GM19455 (cell line): ENCODE measurements at regions not wholly inside any gene's neighbourhood (a gene's known extent, or its start where the extent isn't known, plus 50 kb on each side); places are given as distances from the start of the nearest gene placed in this dataset.
"Not testable (repeated sequence)": the region's sequence is repeated elsewhere in the genome, so short reads cannot be mapped to it uniquely, and the experiment has no call there.

Experiments used
- ATAC-seq: cut with Tn5 transposase; IDR thresholded peaks from one replicate; pipeline ENCODE4 v1.9.1; 2021; ENCODE audit not compliant: unreplicated experiment

DNA sequence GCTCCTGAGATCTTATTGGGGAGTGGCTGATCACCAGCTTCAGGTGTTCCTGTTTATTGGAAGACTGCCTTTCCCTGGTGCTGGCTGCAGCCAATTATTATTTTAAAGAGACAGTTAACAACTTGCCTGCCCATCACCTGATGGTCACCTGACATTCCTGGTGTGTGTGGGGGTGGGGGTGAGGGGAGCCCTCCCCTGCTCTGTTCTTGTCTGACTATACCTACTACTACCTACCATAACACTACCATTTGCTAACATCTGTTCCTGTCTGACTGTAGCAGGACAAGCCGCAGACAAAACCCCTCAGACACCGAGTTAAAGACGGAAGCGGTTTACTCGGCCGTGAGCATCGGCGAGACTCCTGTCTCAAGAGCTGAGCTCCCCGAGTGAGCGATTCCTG, 54.9 kb upstream of the NBPF3 start:
- ATAC-seq = no peak

DNA sequence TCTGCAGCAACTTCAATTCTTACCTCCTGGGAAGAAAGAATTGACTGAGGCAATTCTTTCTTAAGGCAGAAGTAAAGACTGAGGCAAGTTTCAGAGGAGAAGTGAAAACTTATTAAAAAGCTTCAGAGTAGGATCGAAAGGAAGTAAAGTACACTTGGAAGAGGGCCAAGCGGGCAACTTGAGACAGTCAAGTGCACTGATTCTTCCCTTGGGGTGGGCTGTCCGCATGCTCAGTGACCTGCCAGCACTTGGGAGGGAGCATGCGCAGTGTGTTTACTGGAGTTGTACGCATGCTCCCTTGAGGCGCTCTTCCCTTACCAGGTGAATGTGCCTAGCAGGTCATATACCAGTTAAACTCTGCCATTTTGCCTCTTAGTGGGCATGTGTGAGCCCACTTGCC, 55.3 kb upstream of the NBPF3 start:
- no peak for ATAC-seq

DNA sequence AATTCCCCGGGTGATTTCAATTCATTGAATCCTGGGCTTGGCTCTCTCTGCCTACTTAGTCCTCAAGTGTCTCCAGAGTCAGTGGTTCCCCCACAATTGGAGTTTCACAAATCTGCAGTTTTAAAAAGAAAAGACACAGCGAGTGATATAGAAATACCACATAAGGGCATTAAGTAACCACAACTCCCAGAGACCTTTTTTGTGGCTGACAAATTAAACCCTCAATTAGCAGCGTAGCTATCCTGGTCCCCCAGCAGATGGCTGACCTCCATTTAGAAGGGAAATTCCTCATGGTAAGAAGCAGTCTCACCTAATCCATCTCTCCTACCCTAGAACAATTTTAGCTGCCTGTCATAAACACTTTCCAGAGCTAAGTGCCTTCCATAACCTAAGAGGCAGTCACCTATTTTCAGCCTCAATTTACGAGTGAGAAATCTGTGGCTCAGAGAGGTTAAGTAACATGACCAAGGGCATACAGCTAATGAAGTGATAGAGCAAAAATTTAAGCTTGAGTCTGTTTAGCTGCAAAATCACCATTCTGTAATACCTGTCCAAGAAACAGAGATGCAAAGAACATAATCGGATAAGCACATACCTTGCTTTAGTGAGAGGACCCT, 56.0 kb upstream of the NBPF3 start:
- ATAC-seq = no peak

DNA sequence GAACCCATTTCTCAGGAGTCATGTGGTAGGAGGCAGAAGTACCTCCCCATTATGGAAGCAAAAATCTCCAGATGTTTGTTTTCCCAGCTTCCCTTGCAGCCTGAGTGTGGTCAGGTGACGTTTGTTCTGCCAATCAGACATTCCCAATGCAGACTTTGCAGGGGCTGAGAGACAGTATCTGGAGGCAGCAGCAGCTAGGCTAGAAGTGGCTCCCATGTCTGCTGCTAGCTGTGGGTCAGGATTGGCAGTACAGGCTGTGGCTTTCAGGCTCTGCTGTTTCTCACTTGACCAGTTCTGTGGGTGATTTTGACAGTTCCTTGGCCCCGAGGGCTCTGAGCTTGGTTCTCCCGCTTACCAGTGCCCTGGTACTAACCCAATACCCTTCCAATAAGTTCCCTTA, 58.6 kb upstream of the NBPF3 start:
- ATAC-seq = no peak

DNA sequence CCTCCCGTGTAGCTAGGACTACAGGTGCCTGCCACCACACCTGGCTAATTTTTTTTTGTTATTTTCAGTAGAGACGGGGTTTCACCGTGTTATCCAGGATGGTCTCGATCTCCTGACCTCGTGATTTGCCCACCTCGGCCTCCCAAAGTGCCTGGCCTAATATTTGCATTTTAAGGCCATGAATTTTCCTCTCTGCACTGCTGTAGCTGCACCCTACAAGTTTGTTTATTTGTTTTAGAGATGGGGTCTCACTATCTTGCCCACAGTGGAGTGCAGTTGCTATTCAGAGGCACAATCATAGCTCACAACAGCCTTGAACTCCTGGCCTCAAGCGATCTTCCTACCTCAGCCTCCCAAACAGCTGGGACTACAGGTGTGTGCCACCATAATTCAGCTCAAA, 59.8 kb upstream of the NBPF3 start:
- not testable (repeated sequence) for ATAC-seq

DNA sequence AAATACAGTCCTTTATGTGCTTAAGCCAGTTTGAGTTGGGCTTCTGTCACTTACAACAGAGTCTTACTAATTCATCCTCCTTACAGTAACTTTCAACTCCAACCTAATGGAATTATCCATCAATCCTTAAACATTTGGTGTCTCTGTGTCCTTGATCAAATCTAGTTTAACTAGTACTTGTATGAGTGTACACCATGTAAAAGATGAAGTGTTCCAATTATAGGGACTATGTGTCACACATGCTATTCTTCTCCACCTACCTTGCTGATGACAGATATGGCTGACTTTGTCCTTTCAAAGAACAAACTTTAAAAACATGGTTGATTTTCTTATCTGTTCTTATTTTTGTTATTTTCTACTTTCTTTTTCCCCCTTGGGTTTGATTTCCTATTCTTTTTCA, 60.4 kb upstream of the NBPF3 start:
- ATAC-seq = no peak

DNA sequence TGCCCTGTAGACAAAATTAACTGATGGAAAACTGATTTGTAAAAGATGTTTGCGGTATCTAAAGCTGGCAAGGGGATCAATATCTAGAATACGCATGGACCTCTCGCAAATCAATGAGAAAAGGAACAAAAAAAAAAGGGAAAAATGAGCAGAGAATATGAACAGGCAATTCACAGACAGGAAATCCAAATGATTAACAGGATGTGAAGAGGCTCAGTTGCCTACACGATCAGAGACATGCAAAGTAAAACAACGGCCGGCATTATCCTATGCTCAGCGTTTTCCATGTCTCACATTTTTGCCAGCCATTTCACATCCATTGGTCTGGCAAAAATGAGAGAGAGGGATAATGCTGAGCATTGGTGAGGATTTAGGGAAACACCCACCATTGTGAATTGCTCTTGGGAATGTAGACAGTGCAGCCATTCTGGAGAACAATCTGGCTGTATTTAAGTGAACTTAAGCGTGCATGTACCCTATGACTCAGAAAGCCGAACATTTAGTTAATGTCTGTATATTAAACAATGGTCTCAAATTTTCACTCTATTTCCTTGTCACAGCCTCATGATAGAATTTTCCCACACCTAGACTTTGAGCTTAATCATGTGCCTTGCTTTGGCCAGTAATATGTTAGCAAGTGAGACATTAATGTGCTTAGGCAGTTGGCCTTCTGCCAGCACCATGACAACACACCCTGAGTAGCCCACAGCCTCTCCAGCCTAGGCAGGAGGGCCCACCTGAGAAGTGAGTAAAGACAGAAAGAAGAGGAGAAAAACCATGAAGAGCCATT, 61.0 kb upstream of the NBPF3 start:
- no peak for ATAC-seq

DNA sequence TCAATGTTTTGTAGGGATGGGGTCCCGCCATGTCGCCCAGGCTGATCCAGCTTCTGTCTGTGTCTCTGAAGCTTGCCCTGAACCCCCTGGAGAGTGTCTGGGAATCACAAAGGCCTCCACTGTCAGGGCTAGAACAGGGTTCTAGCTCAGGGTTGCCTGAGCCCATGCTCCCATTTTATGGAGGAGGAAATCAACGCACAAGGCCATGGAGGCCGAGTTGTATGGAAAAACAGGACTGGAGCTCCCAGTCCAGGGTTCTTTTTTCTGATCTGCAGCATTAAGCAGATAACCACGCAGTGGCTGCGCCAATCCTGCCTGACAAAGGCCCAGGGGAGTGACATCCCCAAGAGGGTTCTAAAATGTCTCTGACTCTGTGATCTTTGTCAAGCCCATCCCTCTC, 67.6 kb upstream of the NBPF3 start:
- no peak for ATAC-seq

DNA sequence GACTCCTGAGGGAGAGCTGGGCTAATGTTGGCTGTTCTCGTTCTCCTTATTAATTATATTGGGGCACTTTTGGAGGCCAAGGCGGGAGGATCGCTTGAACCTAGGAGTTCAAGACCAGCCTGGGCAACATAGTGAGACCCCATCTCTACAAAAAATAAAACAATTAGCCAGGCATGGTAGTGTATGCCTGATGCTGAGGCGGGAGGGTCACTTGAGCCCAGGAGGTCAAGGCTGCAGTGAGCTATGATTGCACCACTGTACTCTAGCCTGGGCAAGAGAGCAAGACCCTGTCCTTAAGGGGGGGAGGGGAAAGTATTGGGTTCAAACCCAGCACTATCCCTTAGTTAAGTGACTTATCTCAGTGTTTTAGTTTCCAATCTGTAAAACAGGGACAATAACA, 70.0 kb upstream of the NBPF3 start:
- no peak for ATAC-seq

DNA sequence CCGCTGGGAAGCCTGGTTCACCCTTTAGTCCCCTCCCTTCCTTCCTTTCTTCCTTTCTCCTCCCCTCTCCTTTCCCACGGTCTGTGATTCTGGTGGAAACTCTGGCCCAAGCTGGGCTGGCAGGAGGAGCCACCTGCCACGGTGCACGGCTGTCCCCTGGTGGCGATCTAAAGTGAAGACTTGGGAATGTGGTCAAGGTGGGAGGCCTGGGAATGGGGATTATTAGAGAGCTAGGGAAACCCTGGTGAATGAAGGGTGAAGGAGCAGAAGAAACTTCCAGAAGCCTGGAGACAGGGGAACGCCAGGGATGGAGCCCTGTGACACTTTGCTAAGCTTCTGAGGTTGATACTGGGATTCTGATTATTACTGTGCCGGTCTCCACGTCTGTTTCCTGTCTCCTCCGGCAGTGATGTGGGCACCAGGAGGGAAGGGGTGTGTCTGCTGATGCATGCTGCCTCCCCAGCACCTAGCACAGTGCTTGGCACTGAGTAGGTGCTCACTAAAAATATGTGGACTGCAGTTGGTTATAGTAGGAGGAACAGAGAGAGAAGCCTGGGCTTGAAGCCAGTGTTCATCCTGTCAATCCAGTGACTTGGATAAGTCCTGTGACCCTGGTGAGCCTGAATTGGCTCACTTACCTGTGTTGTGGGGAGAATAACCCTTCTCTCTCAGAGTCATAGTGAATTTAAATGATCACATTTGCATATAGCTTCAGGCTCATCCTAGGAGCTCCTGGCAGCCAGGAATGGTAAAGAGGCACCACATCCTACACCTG, 71.2 kb upstream of the NBPF3 start:
- no peak for ATAC-seq

DNA sequence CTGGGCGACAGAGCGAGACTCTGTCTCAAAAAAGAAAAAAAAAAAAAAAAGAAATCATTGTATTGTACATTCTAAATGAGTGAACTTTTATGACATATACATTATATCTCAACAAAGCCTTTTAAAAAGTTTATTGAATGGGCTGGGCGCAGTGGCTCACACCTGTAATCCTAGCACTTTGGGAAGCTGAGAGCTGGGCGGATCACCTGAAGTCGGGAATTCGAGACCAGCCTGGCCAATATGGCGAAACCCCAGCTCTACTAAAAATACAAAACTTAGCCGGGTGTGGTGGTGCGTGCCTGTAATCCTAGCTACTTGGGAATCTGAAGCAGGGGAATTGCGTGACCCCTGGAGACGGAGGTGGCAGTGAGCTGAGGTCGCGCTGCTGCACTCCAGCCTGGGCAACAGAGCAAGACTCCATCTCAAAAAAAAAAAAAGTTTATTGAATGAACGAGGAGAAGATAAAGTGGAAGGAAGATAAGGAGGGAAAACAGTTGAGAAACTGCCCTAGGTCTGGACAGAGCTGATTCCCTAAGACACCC, 71.9 kb upstream of the NBPF3 start:
- ATAC-seq = not testable (repeated sequence)

DNA sequence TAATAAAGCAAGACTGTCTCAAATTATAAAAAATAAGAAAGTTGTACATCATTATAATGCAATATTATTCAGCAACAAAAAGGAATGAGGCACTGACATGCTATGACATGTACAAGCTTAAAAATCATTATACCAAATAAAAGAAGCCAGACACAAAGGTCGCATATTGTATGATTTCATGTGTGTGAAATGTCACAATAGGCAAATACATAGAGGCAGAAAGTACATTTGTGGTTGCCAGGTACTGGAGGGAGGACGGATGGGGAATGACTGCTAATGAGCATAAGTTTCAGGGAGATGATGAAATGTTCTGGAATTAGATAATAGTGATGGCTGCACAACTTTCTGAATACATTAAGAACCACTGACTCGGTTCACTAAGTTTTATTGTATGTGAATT, 73.6 kb upstream of the NBPF3 start:
- no peak for ATAC-seq

DNA sequence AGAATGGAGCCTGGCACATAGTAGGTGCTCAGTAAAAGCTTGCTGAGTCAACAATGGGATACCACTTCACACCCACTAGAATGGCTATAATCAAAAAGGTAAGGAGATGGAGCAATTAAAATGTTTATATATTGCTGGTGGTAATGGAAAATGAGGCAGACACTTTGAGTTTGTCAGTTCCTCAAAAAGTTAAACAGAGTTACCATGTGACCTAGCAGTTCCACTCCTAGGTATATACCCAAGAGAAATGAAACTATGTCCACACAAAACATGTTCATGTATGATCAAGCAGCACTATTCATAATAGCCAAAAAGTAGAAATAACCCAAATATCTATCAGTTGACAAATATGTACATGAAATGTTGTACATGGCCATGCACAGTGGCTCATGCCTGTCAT, 74.8 kb upstream of the ECE1 start:
- no peak for ATAC-seq

DNA sequence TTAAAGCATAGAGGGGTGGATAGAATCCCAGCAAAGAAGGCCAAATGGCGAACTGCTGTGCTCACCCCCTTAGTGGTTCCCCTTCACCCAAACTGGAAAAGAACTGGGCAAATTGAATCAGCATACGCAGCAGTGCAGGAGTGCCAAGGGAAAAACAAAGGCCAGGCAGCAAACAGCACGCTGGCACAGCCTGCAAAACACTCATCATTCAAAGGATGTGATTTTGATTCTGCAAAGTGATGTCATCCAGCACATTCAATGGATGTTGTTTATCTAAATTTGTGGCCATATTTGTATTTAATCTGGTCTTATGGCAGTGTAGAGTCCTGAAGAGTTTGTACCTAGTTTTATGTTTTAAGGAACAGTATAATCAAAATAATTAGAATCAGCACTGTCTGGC, 71.8 kb upstream of the ECE1 start:
- no peak for ATAC-seq

DNA sequence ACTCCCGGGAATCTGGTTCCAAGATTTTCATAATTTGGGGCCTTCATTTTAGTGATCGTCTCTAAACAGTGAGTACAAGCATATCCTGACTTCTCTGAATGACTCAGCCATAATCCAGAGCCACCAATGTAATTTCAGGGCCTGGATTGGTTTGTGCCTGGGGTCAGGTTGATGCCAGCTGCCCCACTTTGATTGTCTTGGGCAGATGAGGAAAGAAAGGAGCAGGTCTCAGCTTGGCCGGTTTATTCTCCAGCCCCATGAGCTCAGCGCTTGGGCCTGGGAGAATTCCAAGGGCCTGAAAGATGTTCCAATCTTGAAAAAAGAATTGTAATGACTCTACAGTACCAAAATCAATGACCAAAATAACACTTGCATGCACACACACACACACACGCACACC, 71.2 kb upstream of the ECE1 start:
- ATAC-seq = no peak

DNA sequence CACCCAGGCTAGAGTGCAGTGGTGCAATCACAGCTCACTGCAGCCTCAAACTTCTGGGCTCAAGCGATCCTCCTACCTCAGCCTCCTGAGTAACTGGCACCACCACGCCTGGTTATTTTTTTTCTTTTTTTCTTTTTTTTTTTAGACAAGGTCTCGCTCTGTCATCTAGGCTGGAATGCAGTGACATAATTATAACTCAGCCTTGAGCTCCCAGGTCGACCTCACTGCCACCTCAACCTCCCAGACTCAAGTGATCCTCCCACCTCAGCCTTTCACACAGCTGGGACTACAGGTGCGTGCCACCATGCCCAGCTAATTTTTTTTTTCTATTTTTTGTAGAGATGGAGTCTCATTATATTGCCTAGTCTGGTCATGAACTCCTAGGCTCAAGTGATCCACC, 66.9 kb upstream of the ECE1 start:
- ATAC-seq = no peak

DNA sequence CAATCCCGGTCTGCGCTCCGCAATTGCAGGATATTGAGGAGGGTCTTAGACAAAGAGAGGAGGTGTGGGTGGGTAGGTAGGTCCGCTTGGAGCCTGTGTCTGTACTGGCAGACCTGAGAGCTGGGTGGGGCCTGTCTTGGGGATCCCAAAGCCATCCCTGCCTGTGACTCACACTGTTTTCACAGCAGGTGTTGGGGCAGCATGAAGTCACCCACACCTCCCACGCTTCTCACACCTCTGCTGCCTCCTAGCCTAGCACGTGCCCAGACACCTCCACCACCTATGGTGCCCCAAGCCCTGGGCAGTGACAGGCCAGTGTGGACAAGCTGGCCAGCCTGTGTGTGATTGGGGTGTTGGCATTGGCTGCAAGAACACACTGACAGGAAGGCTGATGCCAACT, 65.7 kb upstream of the ECE1 start:
- ATAC-seq = no peak

DNA sequence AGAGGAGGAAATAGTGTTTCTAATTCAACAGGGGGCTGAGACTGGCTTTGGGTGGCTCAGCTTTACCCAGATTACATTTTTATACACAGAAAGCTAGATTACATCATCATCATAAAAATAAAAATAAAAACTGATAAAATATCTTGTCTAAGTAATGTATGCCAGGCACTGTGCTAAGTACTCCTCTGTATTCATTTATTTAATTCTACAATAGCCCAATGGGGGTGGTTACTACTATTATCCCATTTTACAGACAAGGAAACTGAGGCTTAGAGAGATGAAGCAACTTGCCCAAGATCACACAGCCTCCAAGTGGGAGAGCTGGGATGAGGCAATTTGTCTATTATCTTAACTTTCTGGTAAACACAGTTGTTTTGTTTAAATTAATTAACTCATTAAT, 62.3 kb upstream of the ECE1 start:
- no peak for ATAC-seq

DNA sequence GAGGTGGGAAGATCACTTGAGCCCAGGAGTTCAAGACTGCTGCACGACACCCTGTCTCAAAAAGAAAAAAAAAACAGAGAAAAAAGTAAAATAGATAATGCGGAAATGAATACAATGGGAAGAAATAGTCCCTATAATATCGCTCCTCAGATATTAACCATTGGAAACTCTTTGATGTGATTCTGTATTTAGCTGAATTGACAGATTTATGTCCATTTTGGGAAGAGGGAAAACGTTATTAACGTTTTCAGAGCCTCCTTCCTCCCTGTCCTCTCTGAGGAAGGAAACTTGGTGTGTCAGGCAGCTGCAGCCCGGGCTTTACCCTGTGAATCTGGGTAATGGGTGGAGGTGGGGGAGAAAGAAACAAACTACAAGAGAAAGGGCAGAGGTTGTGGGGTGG, 61.6 kb upstream of the ECE1 start:
- ATAC-seq = no peak

DNA sequence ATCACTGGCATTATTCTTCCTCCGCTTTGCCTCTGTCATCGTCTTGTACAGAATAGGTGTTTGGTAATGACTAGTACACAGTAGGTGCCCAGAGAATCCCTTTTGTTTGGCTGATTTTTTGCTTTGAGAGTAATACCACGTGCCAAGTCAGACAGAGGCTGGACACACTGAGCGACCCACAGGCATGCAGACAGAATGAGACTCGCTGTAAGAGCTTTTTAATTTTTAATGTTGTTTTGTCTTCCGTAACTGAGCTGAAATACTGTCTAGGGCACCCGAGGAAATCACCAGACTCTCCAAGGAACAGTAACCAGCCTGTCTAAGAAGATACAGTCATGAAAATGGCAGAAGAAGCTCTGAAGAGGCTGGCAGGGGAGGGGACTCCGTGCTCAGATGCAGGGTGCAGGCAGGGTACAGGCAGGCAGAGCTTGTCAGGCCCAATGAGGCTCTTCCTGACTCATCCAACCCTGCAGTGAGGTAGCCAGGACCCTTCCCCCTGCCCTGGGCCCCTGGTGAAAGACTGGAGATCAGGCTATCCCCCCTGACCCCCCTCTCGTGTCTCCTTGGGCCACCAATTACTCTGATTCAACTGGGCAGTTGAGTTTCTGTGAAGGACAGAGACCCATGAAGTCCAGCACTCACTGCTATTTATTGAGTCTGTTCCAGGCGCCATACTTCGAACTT, 60.1 kb upstream of the ECE1 start:
- no peak for ATAC-seq

DNA sequence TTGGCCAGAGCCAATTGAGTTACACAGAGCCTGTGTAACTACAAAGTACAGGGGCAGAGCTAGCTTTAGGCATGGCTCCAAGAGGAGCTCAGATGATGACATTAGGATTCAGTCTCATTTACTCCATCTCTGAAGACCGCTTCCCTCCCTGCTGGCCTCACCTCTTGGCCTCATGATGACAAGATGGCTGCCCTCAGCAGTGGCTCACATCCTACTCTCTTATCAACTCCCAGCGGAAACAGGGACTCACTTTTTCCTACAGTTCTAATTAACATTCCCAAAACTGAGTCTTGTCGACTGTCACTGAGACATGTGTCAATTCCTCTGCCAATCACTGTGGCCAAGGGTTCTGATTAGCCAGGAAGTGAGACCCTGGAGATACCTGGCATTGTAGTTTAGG, 59.4 kb upstream of the ECE1 start:
- no peak for ATAC-seq
